OCI-LY1 (cell line): ENCODE measurements at regions not wholly inside any gene's neighbourhood (a gene's known extent, or its start where the extent isn't known, plus 50 kb on each side); places are given as distances from the start of the nearest gene placed in this dataset.

Experiments used
- CTCF ChIP-seq: fragments of 200-600 bp; sonication (generic), shearing (Covaris generic); IDR thresholded peaks from 2 replicates; pipeline ENCODE4 v1.5.1; 2017; ENCODE audit warnings: mild to moderate bottlenecking, antibody characterized with exemption, low read length, moderate library complexity, mixed read lengths
- EZH2 ChIP-seq: fragments of 200-600 bp; sonication (generic), shearing (Covaris generic); IDR thresholded peaks from 2 replicates; pipeline ENCODE4 v1.8.0; 2017; ENCODE audit warnings: borderline replicate concordance, mixed run types, mild to moderate bottlenecking, antibody characterized with exemption, low read length, moderate library complexity, mixed read lengths

DNA sequence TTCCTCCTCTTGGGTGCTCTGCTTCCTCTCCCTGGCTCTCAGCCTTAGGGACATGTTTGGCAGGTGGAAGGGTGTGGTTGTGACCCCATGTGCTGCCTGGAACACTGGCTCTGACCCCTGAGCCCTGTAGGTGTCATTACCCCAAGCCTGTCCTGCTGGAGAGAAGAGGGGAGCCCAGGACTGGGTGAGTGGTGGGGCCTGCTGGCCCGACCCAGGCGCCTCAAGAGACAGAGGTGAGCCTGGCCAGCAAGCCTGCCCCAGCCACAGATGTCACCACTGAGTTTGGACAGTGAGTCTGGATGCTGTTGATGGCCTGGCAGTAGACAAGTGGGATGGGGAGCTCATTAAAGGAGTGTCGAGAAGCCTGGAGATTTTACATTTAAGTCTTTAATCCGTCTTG lies 1112.2 kb downstream of the BRD1 start:
- TF ChIP-seq CTCF: no peak
- no peak for TF ChIP-seq EZH2
